OCI-LY7 (cell line): ENCODE measurements at regions not wholly inside any gene's neighbourhood (a gene's known extent, or its start where the extent isn't known, plus 50 kb on each side); places are given as distances from the start of the nearest gene placed in this dataset.

Source experiments
- BruUV-seq: library from RNA; stranded (reverse); fragments of 400-500 nt; replicated peaks from 2 replicates; lab custom pipeline; 2021; lab: Mats Ljungman, UMichigan
- CTCF ChIA-PET: fragments of 300-600 bp; sonication (Branson Sonifier 250); formaldehyde crosslinking; loops from one replicate; lab custom pipeline; 2022; ENCODE audit warnings: antibody characterized with exemption; ENCODE audit not compliant: unreplicated experiment; lab: Charles Lee
- POLR2A ChIA-PET: fragments of 300-600 bp; sonication (Branson Sonifier 250); formaldehyde crosslinking; loops from one replicate; lab custom pipeline; 2022; ENCODE audit warnings: antibody characterized with exemption; lab: Charles Lee
- DNase-seq: peaks from one replicate; pipeline ENCODE4 v3.0.0-alpha.2; 2015; ENCODE audit warnings: low spot score
- H2AFZ ChIP-seq: fragments of 200-600 bp; sonication (generic), shearing (Covaris generic); 2 replicates; pipeline ENCODE4 v1.6.1; 2014; ENCODE audit warnings: mild to moderate bottlenecking, antibody characterized with exemption, low read length, moderate library complexity
- H3K27ac ChIP-seq: fragments of 200-600 bp; sonication (generic); 2 replicates; pipeline ENCODE4 v1.5.1; 2014; ENCODE audit warnings: mixed run types, low read depth, mild to moderate bottlenecking, moderate library complexity, low read length, inconsistent platforms; ENCODE audit not compliant: poor library complexity, severe bottlenecking
- H3K36me3 ChIP-seq: fragments of 200-600 bp; sonication (generic); 2 replicates; pipeline ENCODE4 v1.6.1; 2014; ENCODE audit warnings: mild to moderate bottlenecking, antibody characterized with exemption, low read length, moderate library complexity, mixed read lengths; ENCODE audit not compliant: insufficient read depth
- H3K4me1 ChIP-seq: fragments of 200-600 bp; sonication (generic); 2 replicates; pipeline ENCODE4 v1.5.1; 2014; ENCODE audit warnings: mild to moderate bottlenecking, low read length; ENCODE audit not compliant: insufficient read depth, poor library complexity, severe bottlenecking
- H3K4me2 ChIP-seq: fragments of 200-600 bp; sonication (generic); 2 replicates; pipeline ENCODE4 v1.6.1; 2014; ENCODE audit warnings: mild to moderate bottlenecking, low read length
- H3K4me3 ChIP-seq: fragments of 200-600 bp; sonication (generic); 2 replicates; pipeline ENCODE4 v1.5.1; 2014; ENCODE audit warnings: mild to moderate bottlenecking, low read depth, low read length; ENCODE audit not compliant: poor library complexity, severe bottlenecking
- H3K79me2 ChIP-seq: fragments of 200-600 bp; sonication (generic); 2 replicates; pipeline ENCODE4 v1.6.1; 2016; ENCODE audit warnings: low read depth, mild to moderate bottlenecking, low read length, moderate library complexity, mixed read lengths; ENCODE audit not compliant: insufficient read depth
- H3K9me2 ChIP-seq: fragments of 200-600 bp; sonication (generic); 2 replicates; pipeline ENCODE4 v1.6.1; 2016; ENCODE audit warnings: mild to moderate bottlenecking, low read length, mixed read lengths; ENCODE audit not compliant: insufficient read depth
- H3K9me3 ChIP-seq: fragments of 200-600 bp; sonication (generic); 2 replicates; pipeline ENCODE4 v1.6.1; 2014; ENCODE audit warnings: mild to moderate bottlenecking, mixed run types, low read length, mixed read lengths
- H4K20me1 ChIP-seq: fragments of 200-600 bp; sonication (generic); 2 replicates; pipeline ENCODE4 v1.6.1; 2014; ENCODE audit warnings: mild to moderate bottlenecking, antibody characterized with exemption, low read length, moderate library complexity, mixed read lengths; ENCODE audit not compliant: insufficient read depth
- EZH2phosphoT487 ChIP-seq: fragments of 200-600 bp; sonication (generic); IDR thresholded peaks from 2 replicates; pipeline ENCODE4 v1.6.1; 2018; ENCODE audit warnings: low read depth, borderline replicate concordance, mild to moderate bottlenecking, mixed run types, antibody characterized with exemption, low read length, moderate library complexity, mixed read lengths
- intact Hi-C: fragments of 100-400 bp; cut with micrococcal nuclease; formaldehyde crosslinking; loops from one replicate; pipeline ENCODE4 v1.10.0; 2022; ENCODE audit not compliant: unreplicated experiment
- TF ChIP-seq, protein P1 (sequence below): fragments of 200-600 bp; sonication (generic); conservative IDR thresholded peaks from 2 replicates; pipeline ENCODE4 v1.5.1; 2014; ENCODE audit warnings: mild to moderate bottlenecking, antibody characterized with exemption, low read length, moderate library complexity, mixed read lengths

DNA sequence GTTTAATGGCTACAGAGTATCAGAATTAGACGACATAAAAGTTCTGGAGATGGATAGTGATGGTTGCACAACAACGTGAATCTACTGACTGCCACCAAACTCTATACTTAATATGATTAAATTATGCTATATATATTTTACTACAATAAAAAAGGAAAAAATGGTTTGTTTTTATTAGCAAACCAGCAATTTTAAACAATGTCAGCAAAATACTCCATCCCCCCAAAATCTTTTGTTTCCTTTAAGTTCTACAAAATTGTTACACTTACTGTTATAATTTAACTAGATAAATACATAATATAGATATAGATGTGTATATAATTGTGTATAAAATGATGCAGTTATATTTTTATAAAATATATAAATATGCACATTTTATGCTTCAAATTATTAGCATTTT is 710.8 kb upstream of the UBE2E2 start:
- CTCF ChIA-PET: no interaction called here
- Histone ChIP-seq H3K27ac (no peak overlapping the region), H2AFZ (no peak overlapping the region), H3K4me2 (no peak overlapping the region), H3K4me1 (no peaks in the 10 kb centered on the region), H3K36me3 (no peaks in the 10 kb centered on the region), H3K79me2 (no peaks in the 10 kb centered on the region), H3K4me3 (no peak overlapping the region), H4K20me1 (no peaks in the 10 kb centered on the region), H3K9me2 (no peaks in the 10 kb centered on the region), H3K9me3 (no peaks in the 10 kb centered on the region)
- POLR2A ChIA-PET: interaction anchor here (0.8 kb wide), 1 partner anchor 37 kb away, joined by 4 read pairs; no protein-coding TSS in a partner anchor
- intact Hi-C loops: no loop called here
- DNase-seq: no peak
- BruUV-seq: no TSS peak
- no peak for TF ChIP-seq EZH2phosphoT487
- TF ChIP-seq, protein P1, sequence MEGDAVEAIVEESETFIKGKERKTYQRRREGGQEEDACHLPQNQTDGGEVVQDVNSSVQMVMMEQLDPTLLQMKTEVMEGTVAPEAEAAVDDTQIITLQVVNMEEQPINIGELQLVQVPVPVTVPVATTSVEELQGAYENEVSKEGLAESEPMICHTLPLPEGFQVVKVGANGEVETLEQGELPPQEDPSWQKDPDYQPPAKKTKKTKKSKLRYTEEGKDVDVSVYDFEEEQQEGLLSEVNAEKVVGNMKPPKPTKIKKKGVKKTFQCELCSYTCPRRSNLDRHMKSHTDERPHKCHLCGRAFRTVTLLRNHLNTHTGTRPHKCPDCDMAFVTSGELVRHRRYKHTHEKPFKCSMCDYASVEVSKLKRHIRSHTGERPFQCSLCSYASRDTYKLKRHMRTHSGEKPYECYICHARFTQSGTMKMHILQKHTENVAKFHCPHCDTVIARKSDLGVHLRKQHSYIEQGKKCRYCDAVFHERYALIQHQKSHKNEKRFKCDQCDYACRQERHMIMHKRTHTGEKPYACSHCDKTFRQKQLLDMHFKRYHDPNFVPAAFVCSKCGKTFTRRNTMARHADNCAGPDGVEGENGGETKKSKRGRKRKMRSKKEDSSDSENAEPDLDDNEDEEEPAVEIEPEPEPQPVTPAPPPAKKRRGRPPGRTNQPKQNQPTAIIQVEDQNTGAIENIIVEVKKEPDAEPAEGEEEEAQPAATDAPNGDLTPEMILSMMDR: no peak

DNA sequence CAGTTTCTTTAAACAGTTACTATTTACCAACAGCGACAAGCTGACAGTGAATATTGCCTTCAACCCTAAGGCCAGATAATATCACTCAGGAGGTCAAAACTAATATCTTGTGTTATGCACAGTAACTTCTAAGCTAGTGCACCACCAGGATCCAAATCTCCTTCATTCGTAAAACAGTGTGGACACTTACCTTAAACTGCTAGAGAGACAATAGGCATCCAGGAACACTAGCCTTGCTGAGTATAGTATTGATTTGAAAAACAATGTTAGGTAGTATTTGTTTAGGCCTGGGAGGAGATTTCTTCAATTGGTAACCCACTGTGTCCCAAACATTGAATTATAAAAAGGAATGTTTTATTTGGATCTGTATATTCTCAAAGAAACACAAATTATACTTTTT is 707.9 kb upstream of the UBE2E2 start:
- Histone ChIP-seq H3K4me2 (no peak overlapping the region), H4K20me1 (no peaks in the 10 kb centered on the region), H3K79me2 (no peaks in the 10 kb centered on the region), H3K36me3 (no peaks in the 10 kb centered on the region), H3K27ac (no peak overlapping the region), H2AFZ (no peak overlapping the region), H3K9me2 (no peaks in the 10 kb centered on the region), H3K4me3 (no peak overlapping the region), H3K4me1 (no peaks in the 10 kb centered on the region), H3K9me3 (no peaks in the 10 kb centered on the region)
- TF ChIP-seq, protein P1: no peak
- TF ChIP-seq EZH2phosphoT487: no peak
- ChIA-PET CTCF (no interaction called here), POLR2A (interaction anchor here (0.6 kb wide), 1 partner anchor 379 kb away, joined by 3 read pairs; no protein-coding TSS in a partner anchor)
- intact Hi-C loops: no loop called here
- DNase-seq: no peak
- no TSS peak for BruUV-seq

DNA sequence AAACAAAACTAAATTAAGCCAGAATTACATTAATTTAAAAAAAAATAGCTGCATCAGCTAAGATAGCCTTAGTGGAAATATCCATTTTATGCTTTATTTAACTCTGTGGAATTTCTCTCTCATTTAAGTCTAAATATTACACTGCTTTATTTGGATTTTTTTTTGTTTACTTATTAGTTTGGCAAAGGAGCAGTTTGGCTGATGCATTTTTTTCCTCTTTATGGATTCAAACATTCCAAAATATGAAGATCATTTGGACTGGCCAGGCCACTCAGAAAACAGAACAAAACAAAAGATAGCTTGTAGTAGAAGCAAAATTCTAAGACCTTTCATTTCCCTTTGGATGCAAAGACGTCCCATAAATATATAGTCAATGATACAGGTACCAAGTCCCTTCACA is 707.3 kb upstream of the UBE2E2 start:
- ChIA-PET CTCF (no interaction called here), POLR2A (interaction anchor here (0.6 kb wide), 1 partner anchor 380 kb away, joined by 3 read pairs; no protein-coding TSS in a partner anchor)
- BruUV-seq: no TSS peak
- Histone ChIP-seq H4K20me1 (no peaks in the 10 kb centered on the region), H3K4me2 (no peak overlapping the region), H3K4me3 (no peak overlapping the region), H3K36me3 (no peaks in the 10 kb centered on the region), H3K9me2 (no peaks in the 10 kb centered on the region), H3K4me1 (no peaks in the 10 kb centered on the region), H3K27ac (no peak overlapping the region), H3K79me2 (no peaks in the 10 kb centered on the region), H2AFZ (no peak overlapping the region), H3K9me3 (no peaks in the 10 kb centered on the region)
- TF ChIP-seq, protein P1: no peak
- TF ChIP-seq EZH2phosphoT487: no peak
- no peak for DNase-seq
- intact Hi-C loops: no loop called here
